Ovary (tissue), 7 donors: ENCODE measurements at regions not wholly inside any gene's neighbourhood (a gene's known extent, or its start where the extent isn't known, plus 50 kb on each side); places are given as distances from the start of the nearest gene placed in this dataset.

Experiments
- DNase-seq, 5 donors: peaks; one replicate each; pipeline ENCODE4 v3.0.0-alpha.2; 2019 to 2020
- H3K27ac ChIP-seq, 2 donors: fragments of 200-600 bp; one replicate each; pipeline versions ENCODE4 v1.5.1 to v1.8.0; 2019 to 2022
- H3K27me3 ChIP-seq: fragments of 200-600 bp; one replicate; pipeline ENCODE4 v1.8.0; 2022
- H3K36me3 ChIP-seq: fragments of 200-600 bp; sonication (generic); one replicate; pipeline ENCODE4 v1.5.1; 2019
- H3K4me1 ChIP-seq: one replicate; pipeline ENCODE4 v1.8.1; 2013; ENCODE audit warnings: mild to moderate bottlenecking, moderate library complexity; ENCODE audit not compliant: insufficient read depth
- H3K4me3 ChIP-seq: fragments of 200-600 bp; sonication (generic); one replicate; pipeline ENCODE4 v1.5.1; 2017
- H3K9me3 ChIP-seq, 2 donors: fragments of 200-600 bp in 1 of 2; sonication (generic) in 1 of 2; one replicate each; pipeline versions ENCODE4 v1.5.1 to v1.8.1; 2013 to 2019; ENCODE audit warnings: mild to moderate bottlenecking in 1 of 2, moderate library complexity in 1 of 2
- CTCF ChIP-seq, 3 donors: fragments of 450-650 bp in 2 of 3; fragments of 200-600 bp in 1 of 3; IDR thresholded peaks; one replicate each; pipeline versions ENCODE4 v1.5.1 to v1.8.0; 2016 to 2022; ENCODE audit warnings: antibody characterized with exemption in 3 of 3, mild to moderate bottlenecking in 1 of 3
- EP300 ChIP-seq: sonication (generic); formaldehyde crosslinking; IDR thresholded peaks from one replicate; pipeline ENCODE4 v1.6.1; 2017; ENCODE audit warnings: antibody characterized with exemption
- POLR2A ChIP-seq: fragments of 450-650 bp; IDR thresholded peaks from one replicate; pipeline ENCODE4 v1.6.1; 2017; ENCODE audit warnings: antibody characterized with exemption, mild to moderate bottlenecking, moderate library complexity
- WGBS, 3 donors: extraction: QIAGEN DNeasy Blood & Tissue Kit in 1 of 3; methylation state at CpG; one replicate each; pipeline versions ENCODE4 v1.1.5 to v1.1.7; 2013 to 2017; 5-methylcytosine and 5-hydroxymethylcytosine counted together
- intact Hi-C, 4 donors: fragments of 100-400 bp; cut with DNase I; formaldehyde crosslinking; loops; one replicate each; pipeline versions ENCODE4 v1.11.0 to v1.15.1; 2022 to 2023
- donor health status: DM: no; HTN: no; CAD: no; lungs with moderate emphysema.
- donor health status: DM: no; HTN: no; CAD: no.
- donor health status: Bipolar disorder and iron deficiency.
- donor health status: DM: no; HTN: no; CAD: no.
- donor health status: DM: yes; HTN: yes; CAD: no.

- 29 to 40% (median 31%) methylated on average over 8 of the region's 8 CpGs for WGBS, 3 donors
- intact Hi-C loops: no loop called here
Observed at GRCh38 chr4:13966231-13967195, 339.0 kb upstream of the BOD1L1 start.

DNA sequence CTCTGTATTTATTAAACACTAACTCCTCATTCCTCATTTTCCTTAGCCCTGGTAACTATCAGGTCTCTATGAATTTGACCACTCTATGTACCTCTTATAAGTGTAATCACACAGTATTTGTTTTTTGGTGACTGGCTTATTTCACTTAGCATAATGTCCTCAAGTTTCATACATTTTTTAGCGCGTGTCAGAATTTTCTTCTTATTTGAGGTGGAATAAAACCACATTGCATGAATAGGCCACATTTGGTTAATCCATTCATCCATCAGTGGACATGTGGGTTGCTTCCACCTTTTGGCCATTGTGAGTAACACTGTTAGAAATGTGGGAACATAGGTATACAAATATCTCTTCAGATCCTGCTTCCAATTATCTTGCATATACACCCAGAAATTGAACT is 341.2 kb upstream of the BOD1L1 start:
- H3K4me3 ChIP-seq: no peak overlapping the region
- no peak for DNase-seq
- no peaks in the 10 kb centered on the region for H3K9me3 ChIP-seq
- no peak overlapping the region for H3K27ac ChIP-seq
- TF ChIP-seq POLR2A (no peak), CTCF (IDR thresholded peaks at IDR 0.05) (no peak), EP300 (no peak)
- H3K36me3 ChIP-seq: no peaks in the 10 kb centered on the region
- no peaks in the 10 kb centered on the region for H3K27me3 ChIP-seq
- H3K4me1 ChIP-seq: no peaks in the 10 kb centered on the region
- intact Hi-C loops: no loop called here
- WGBS, 3 donors: 93 to 97% (median 94%) methylated on average over 2 of the region's 2 CpGs

More at GRCh38 chr4:13966231-13967195, 339.0 kb upstream of the BOD1L1 start:
- Histone ChIP-seq H3K9me3 (no peaks in the 10 kb centered on the region), H3K27me3 (no peaks in the 10 kb centered on the region), H3K4me1 (no peaks in the 10 kb centered on the region), H3K27ac (no peak overlapping the region), H3K4me3 (no peak overlapping the region), H3K36me3 (no peaks in the 10 kb centered on the region)
- no peak for DNase-seq
- no peak for TF ChIP-seq POLR2A

GRCh38 chr4:13970349-13970748 is 342.8 kb upstream of the BOD1L1 start:
- TF ChIP-seq CTCF (IDR thresholded peaks at IDR 0.05) (no peak), EP300 (no peak), POLR2A (no peak)
- intact Hi-C loops: no loop called here
- no peaks in the 10 kb centered on the region for H3K36me3 ChIP-seq
- H3K9me3 ChIP-seq: no peaks in the 10 kb centered on the region
- no peaks in the 10 kb centered on the region for H3K27me3 ChIP-seq
- H3K27ac ChIP-seq: no peak overlapping the region
- no peaks in the 10 kb centered on the region for H3K4me1 ChIP-seq
- DNase-seq: no peak
- WGBS, 3 donors: 85 to 93% (median 91%) methylated on average over 2 of the region's 2 CpGs
- no peak overlapping the region for H3K4me3 ChIP-seq

- no peaks in the 10 kb centered on the region for H3K27me3 ChIP-seq
- TF ChIP-seq EP300 (no peak), CTCF (IDR thresholded peaks at IDR 0.05) (no peak), POLR2A (no peak)
- WGBS, 3 donors: 67 to 78% (median 72%) methylated on average over 5 of the region's 5 CpGs
- H3K9me3 ChIP-seq: no peaks in the 10 kb centered on the region
- H3K36me3 ChIP-seq: no peaks in the 10 kb centered on the region
- no peak overlapping the region for H3K27ac ChIP-seq
- H3K4me3 ChIP-seq: no peak overlapping the region
- H3K4me1 ChIP-seq: no peaks in the 10 kb centered on the region
- no peak for DNase-seq
- intact Hi-C loops: no loop called here
Observed at GRCh38 chr4:13977746-13978145, 350.2 kb upstream of the BOD1L1 start.
